ENCODE measurements at regions not wholly inside any gene's neighbourhood (a gene's known extent, or its start where the extent isn't known, plus 50 kb on each side); places are given as distances from the start of the nearest gene placed in this dataset.

DNA sequence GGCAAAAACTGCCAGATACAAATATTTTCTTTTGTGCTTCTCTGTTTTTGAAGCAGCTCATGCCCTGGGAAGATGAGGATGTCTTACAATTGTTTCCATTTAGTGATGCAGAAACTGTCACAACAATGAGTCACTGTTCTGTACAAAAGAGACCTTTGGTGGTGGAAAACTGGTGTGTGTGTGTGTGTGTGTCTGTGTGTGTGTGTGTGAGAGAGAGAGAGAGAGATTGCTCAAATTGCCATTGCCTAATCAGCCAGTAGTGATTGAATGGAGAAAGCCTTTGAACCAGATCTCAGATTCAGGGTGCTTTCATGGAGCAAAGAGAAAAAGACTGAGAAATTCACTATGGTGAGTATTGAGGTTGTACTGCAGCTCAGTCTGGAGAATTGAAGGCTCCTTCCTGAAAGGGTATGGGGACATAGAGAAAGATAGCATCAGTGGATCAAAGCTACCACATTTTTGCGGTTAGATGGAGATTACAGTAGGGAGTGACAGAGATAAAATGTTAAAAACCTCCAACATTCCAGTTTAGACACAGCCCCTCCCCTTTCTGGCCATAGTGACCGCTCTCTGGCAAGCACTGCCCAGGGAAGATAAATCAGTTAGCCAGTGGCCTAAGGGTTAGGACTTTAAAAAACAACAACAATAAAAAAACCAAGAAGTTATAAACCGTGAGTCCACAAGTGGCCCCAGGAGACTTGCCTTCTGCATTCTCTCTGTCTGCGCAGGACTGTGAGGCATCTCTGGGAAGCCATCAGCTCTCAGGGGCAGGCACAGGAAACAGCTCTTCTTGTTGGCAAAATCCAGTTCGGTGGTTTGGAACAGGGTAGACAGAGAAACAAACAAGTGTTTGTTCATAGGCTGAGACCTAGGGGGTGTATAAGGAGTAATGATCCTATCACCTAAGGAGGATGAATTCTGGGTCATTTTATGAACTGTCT, 406.5 kb downstream of the DUSP10 start:
- 26% methylated on average over 3 of the region's 5 CpGs for WGBS (ENCODE audit: insufficient coverage)
- peak in 2 of 6 donors; percentile 17 to 28 for DNase-seq (ENCODE audit: low read depth in 4 of 6, low spot score in 6 of 6)
- Histone ChIP-seq H3K27ac (ENCODE audit: low read depth, low read length) (no peak overlapping the region), H3K4me1 (ENCODE audit: control insufficient read depth, insufficient read depth, low read length) (peaks cover 5% of the 10 kb centered on the region), H3K9me3 (ENCODE audit: control insufficient read depth, insufficient read depth, low read length) (peaks cover 5% of the 10 kb centered on the region), H3K36me3 (ENCODE audit: control insufficient read depth, insufficient read depth, low read length) (no peaks in the 10 kb centered on the region), H3K4me3 (ENCODE audit: low read depth, low read length) (no peak overlapping the region), H3K27me3 (ENCODE audit: control insufficient read depth, insufficient read depth, low read length) (no peaks in the 10 kb centered on the region)

DNA sequence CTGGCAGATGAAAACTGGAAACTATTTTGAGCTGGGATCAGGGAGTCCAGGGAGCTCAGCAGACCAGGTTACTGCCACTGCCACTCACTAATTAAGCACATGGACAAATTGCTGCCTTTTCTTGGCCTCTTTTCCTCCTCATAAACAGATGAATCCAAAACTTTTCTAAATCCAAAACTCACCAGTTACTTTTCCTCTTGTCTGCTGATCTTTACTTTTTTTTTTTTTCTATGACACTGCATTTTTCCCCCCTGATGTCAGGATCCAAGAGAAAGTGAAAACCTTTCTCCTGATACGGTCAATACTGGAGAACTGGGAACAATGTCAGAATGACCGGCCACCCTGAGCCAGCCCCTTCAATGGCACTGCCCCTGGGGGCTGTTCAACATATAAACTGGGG, 405.8 kb downstream of the DUSP10 start:
- Histone ChIP-seq H3K4me3 (ENCODE audit: low read depth, low read length) (no peak overlapping the region), H3K4me1 (ENCODE audit: control insufficient read depth, insufficient read depth, low read length) (peaks cover 5% of the 10 kb centered on the region), H3K27ac (ENCODE audit: low read depth, low read length) (no peak overlapping the region), H3K27me3 (ENCODE audit: control insufficient read depth, insufficient read depth, low read length) (no peaks in the 10 kb centered on the region), H3K9me3 (ENCODE audit: control insufficient read depth, insufficient read depth, low read length) (peaks cover 1% of the 10 kb centered on the region), H3K36me3 (ENCODE audit: control insufficient read depth, insufficient read depth, low read length) (no peaks in the 10 kb centered on the region)
- WGBS (ENCODE audit: insufficient coverage), result 60% methylated on average over 1 of the region's 2 CpGs
- no peak for DNase-seq (ENCODE audit: low read depth in 4 of 6, low spot score in 6 of 6)

DNA sequence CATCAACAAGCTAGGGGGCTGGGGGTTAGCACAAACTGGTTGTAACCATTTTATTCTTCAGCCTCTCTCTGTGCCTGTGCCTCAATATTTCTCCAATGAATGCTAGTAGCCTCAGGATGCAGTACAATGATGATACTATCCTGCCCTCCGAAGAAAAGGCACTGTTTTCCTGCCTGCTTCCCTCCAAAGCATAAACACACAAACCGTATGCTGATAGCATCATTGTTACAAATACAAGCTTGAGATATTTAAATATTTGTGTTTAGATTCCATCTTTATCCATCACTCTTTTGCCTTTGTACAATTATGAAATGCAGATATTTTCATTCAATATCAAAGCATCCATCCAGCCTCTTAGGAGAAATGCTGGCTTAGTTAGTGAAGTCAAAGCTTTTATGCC, 404.8 kb downstream of the DUSP10 start:
- no CpG with 5 or more reads among the region's 2 CpGs for WGBS (ENCODE audit: insufficient coverage)
- DNase-seq (ENCODE audit: low read depth in 4 of 6, low spot score in 6 of 6), result no peak
- no peaks in the 10 kb centered on the region for H3K27me3 ChIP-seq (ENCODE audit: control insufficient read depth, insufficient read depth, low read length)
- H3K9me3 ChIP-seq (ENCODE audit: control insufficient read depth, insufficient read depth, low read length), result no peaks in the 10 kb centered on the region
- no peaks in the 10 kb centered on the region for H3K36me3 ChIP-seq (ENCODE audit: control insufficient read depth, insufficient read depth, low read length)
- H3K27ac ChIP-seq (ENCODE audit: low read depth, low read length), result no peak overlapping the region
- H3K4me3 ChIP-seq (ENCODE audit: low read depth, low read length), result no peak overlapping the region
- H3K4me1 ChIP-seq (ENCODE audit: control insufficient read depth, insufficient read depth, low read length), result peaks cover 5% of the 10 kb centered on the region

DNA sequence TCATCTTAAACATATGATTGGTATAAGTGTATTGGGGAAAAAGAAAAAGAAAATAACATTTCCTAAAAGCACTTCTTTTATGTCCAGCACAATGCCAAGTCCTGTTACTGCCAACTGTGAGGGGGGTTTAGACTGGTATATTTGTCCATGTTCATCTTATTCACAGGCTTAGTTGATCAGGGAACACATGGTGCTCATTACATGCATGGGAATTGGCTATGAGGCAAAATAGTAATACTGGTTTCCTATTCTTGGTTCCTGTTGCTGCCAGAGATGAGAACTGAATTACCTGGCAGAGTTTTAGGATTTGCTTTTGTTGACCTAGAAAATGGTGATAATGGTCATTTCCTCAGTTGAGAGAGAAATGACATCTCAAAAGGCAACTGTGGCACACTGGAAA, 398.8 kb downstream of the DUSP10 start:
- H3K36me3 ChIP-seq (ENCODE audit: control insufficient read depth, insufficient read depth, low read length), result no peaks in the 10 kb centered on the region
- DNase-seq (ENCODE audit: low read depth in 4 of 6, low spot score in 6 of 6), result peak in 1 of 6 donors; percentile 5
- H3K27ac ChIP-seq (ENCODE audit: low read depth, low read length), result no peak overlapping the region
- no peaks in the 10 kb centered on the region for H3K4me1 ChIP-seq (ENCODE audit: control insufficient read depth, insufficient read depth, low read length)
- no peaks in the 10 kb centered on the region for H3K27me3 ChIP-seq (ENCODE audit: control insufficient read depth, insufficient read depth, low read length)
- H3K9me3 ChIP-seq (ENCODE audit: control insufficient read depth, insufficient read depth, low read length), result no peaks in the 10 kb centered on the region
- H3K4me3 ChIP-seq (ENCODE audit: low read depth, low read length), result no peak overlapping the region

DNA sequence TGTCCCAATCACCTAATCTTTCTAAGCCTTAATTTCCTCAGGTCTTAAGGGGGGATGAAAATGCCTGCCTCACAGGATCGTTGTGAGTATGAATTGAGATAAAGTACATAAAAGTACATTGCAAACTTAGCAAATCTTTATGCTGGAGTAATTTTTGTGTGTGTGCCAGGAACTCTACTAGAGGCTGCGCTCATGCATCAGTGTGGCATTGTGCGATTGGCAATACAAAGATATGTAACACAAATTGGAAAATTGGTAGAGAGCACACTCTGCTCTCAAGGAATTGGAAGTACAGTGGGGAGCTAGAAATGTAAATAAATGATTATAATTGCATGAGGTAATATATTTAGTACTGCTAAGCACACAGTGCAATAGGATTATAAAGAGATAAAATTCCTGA, 398.3 kb downstream of the DUSP10 start:
- no peaks in the 10 kb centered on the region for H3K36me3 ChIP-seq (ENCODE audit: control insufficient read depth, insufficient read depth, low read length)
- WGBS (ENCODE audit: insufficient coverage), result 94% methylated on average over 2 of the region's 3 CpGs
- H3K27ac ChIP-seq (ENCODE audit: low read depth, low read length), result no peak overlapping the region
- DNase-seq (ENCODE audit: low read depth in 4 of 6, low spot score in 6 of 6), result peak in 1 of 6 donors; percentile 2
- no peaks in the 10 kb centered on the region for H3K27me3 ChIP-seq (ENCODE audit: control insufficient read depth, insufficient read depth, low read length)
- no peaks in the 10 kb centered on the region for H3K4me1 ChIP-seq (ENCODE audit: control insufficient read depth, insufficient read depth, low read length)
- H3K4me3 ChIP-seq (ENCODE audit: low read depth, low read length), result no peak overlapping the region
- no peaks in the 10 kb centered on the region for H3K9me3 ChIP-seq (ENCODE audit: control insufficient read depth, insufficient read depth, low read length)

DNA sequence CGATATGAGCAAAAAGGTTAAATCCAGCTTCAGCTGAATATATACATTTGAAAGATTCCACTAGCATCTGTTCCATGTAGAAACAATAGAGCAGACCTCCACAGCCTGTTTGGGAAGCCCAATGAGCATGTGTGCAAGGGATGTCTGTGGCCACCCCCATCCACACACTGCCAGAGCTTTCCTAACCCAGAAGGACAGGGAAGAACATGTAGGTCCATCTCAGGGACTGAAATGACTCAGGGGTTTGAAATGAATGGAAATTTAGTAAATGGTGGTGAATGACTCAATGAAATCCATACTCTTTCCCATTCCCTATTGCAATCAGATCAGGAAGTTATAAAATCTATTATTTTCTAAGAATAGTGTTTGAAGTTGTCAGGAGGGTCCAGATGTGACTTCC, 397.2 kb downstream of the DUSP10 start:
- H3K4me1 ChIP-seq (ENCODE audit: control insufficient read depth, insufficient read depth, low read length), result no peaks in the 10 kb centered on the region
- no peak overlapping the region for H3K4me3 ChIP-seq (ENCODE audit: low read depth, low read length)
- no peak for DNase-seq (ENCODE audit: low read depth in 4 of 6, low spot score in 6 of 6)
- no peaks in the 10 kb centered on the region for H3K27me3 ChIP-seq (ENCODE audit: control insufficient read depth, insufficient read depth, low read length)
- H3K36me3 ChIP-seq (ENCODE audit: control insufficient read depth, insufficient read depth, low read length), result no peaks in the 10 kb centered on the region
- no peak overlapping the region for H3K27ac ChIP-seq (ENCODE audit: low read depth, low read length)
- no peaks in the 10 kb centered on the region for H3K9me3 ChIP-seq (ENCODE audit: control insufficient read depth, insufficient read depth, low read length)
- no CpG with 5 or more reads among the region's 1 CpG for WGBS (ENCODE audit: insufficient coverage)

DNA sequence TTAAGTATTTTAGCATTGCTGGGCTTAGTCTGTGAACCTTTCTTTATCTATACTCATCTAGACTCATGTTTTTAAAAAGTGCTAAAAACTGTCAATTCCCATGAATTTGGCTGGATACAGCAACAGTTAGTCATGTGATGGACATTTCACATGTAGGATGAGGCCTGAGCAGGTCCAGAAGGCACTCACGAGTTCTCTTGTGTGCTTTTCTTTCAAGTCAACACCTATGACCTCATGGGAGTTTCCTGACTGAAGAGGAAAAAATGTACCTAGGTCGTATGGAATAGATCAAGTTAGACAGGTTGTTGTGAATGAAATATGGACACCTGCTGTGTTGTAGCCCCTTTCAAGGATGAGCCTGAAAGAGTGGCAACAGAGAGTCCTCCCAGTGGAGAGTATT, 394.2 kb downstream of the DUSP10 start:
- WGBS (ENCODE audit: insufficient coverage), result 43% methylated on average over 1 of the region's 2 CpGs
- no peaks in the 10 kb centered on the region for H3K9me3 ChIP-seq (ENCODE audit: control insufficient read depth, insufficient read depth, low read length)
- H3K27ac ChIP-seq (ENCODE audit: low read depth, low read length), result no peak overlapping the region
- no peak overlapping the region for H3K4me3 ChIP-seq (ENCODE audit: low read depth, low read length)
- DNase-seq (ENCODE audit: low read depth in 4 of 6, low spot score in 6 of 6), result no peak
- no peaks in the 10 kb centered on the region for H3K4me1 ChIP-seq (ENCODE audit: control insufficient read depth, insufficient read depth, low read length)
- H3K36me3 ChIP-seq (ENCODE audit: control insufficient read depth, insufficient read depth, low read length), result no peaks in the 10 kb centered on the region
- no peaks in the 10 kb centered on the region for H3K27me3 ChIP-seq (ENCODE audit: control insufficient read depth, insufficient read depth, low read length)

DNA sequence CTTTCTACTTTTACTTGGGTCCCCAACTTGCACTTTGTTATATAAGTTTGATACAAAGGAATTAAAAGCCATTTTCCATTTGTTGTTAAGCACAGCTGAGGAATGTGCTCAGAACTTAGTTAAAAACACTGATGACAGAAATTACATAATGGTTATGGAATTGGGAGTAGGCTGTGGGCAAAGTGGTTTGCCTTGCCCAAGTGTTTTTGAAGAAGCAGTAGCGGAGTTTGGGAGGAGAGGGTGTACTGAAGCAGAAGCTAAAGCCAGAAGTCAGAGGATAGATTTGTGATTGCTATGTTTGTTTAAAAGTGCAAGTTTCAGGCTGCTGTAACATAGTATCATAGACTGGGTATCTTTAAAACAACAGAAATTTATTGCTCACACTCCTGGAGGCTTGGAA, 391.8 kb downstream of the DUSP10 start:
- no peaks in the 10 kb centered on the region for H3K36me3 ChIP-seq (ENCODE audit: control insufficient read depth, insufficient read depth, low read length)
- no peak overlapping the region for H3K27ac ChIP-seq (ENCODE audit: low read depth, low read length)
- no peaks in the 10 kb centered on the region for H3K9me3 ChIP-seq (ENCODE audit: control insufficient read depth, insufficient read depth, low read length)
- H3K4me1 ChIP-seq (ENCODE audit: control insufficient read depth, insufficient read depth, low read length), result no peaks in the 10 kb centered on the region
- 100% methylated on average over 1 of the region's 1 CpG for WGBS (ENCODE audit: insufficient coverage)
- DNase-seq (ENCODE audit: low read depth in 4 of 6, low spot score in 6 of 6), result no peak
- no peak overlapping the region for H3K4me3 ChIP-seq (ENCODE audit: low read depth, low read length)
- no peaks in the 10 kb centered on the region for H3K27me3 ChIP-seq (ENCODE audit: control insufficient read depth, insufficient read depth, low read length)

DNA sequence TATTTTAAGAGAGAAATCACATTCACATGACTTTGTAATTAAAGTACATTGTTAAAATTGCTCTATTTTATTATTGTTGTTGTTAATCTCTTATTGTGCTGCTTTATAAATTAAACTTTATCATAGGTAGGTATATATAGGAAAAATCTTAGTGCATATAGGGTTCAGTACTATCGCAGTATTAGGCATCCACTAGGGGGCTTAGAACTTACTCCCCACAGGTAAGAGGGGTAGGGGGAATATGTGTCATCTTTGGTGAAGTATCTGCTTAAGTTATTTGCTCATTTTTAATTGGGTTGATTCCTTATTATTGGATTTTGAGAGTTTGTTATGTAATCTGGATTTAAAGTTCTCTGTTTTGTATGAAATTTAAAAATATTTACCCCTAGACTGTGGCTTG, 385.2 kb downstream of the DUSP10 start:
- no peaks in the 10 kb centered on the region for H3K4me1 ChIP-seq (ENCODE audit: control insufficient read depth, insufficient read depth, low read length)
- H3K36me3 ChIP-seq (ENCODE audit: control insufficient read depth, insufficient read depth, low read length), result no peaks in the 10 kb centered on the region
- no CpG with 5 or more reads among the region's 1 CpG for WGBS (ENCODE audit: insufficient coverage)
- no peaks in the 10 kb centered on the region for H3K9me3 ChIP-seq (ENCODE audit: control insufficient read depth, insufficient read depth, low read length)
- no peaks in the 10 kb centered on the region for H3K27me3 ChIP-seq (ENCODE audit: control insufficient read depth, insufficient read depth, low read length)
- H3K27ac ChIP-seq (ENCODE audit: low read depth, low read length), result no peak overlapping the region
- no peak overlapping the region for H3K4me3 ChIP-seq (ENCODE audit: low read depth, low read length)
- no peak for DNase-seq (ENCODE audit: low read depth in 4 of 6, low spot score in 6 of 6)

DNA sequence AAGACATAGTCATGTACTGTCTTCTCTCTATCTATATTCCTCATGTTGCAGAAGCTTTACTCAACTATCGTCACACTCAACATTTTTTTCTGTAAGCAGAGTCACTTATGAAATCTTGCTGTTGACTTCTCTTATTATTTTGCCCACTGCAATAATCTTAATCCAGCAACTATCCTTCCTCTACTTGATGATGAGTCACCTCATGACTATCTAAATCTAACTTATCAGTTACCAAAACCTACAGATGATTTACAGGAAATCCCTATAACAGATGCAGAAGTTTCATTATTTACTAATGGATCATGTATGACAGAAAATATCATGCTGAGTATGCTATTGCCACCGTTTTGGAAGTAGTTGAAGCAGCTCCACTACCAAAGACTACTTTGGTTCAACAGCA, 378.9 kb downstream of the DUSP10 start:
- H3K4me1 ChIP-seq (ENCODE audit: control insufficient read depth, insufficient read depth, low read length), result no peaks in the 10 kb centered on the region
- H3K27me3 ChIP-seq (ENCODE audit: control insufficient read depth, insufficient read depth, low read length), result no peaks in the 10 kb centered on the region
- H3K4me3 ChIP-seq (ENCODE audit: low read depth, low read length), result no peak overlapping the region
- H3K36me3 ChIP-seq (ENCODE audit: control insufficient read depth, insufficient read depth, low read length), result no peaks in the 10 kb centered on the region
- 100% methylated on average over 1 of the region's 2 CpGs for WGBS (ENCODE audit: insufficient coverage)
- no peak overlapping the region for H3K27ac ChIP-seq (ENCODE audit: low read depth, low read length)
- no peak for DNase-seq (ENCODE audit: low read depth in 4 of 6, low spot score in 6 of 6)
- H3K9me3 ChIP-seq (ENCODE audit: control insufficient read depth, insufficient read depth, low read length), result no peaks in the 10 kb centered on the region
